HG02571 (cell line): ENCODE measurements at regions not wholly inside any gene's neighbourhood (a gene's known extent, or its start where the extent isn't known, plus 50 kb on each side); places are given as distances from the start of the nearest gene placed in this dataset.

ENCODE experiments used
- ATAC-seq: cut with Tn5 transposase; IDR thresholded peaks from one replicate; pipeline ENCODE4 v1.9.1; 2021; ENCODE audit warnings: mild to moderate bottlenecking, moderate library complexity; ENCODE audit not compliant: unreplicated experiment

DNA sequence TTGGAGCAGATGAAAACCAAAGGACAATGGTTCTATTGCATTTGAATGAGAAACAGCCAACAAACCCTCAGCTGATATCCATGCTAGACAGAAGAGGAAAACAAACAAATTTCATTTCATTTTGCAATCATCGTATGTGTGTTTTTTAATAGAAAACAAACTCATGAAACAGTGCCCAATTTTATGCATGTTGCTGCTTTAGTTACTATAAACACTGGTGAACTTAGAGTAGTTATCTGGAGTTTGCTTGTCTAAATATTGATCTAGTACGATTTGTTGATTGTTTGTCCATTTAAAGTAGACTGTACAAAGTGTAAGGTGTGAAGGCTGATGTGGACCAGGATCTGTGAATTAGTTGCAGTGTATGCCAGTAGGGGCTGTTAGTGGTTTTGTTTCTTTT is 166.6 kb downstream of the KITLG start:
- ATAC-seq = no peak

- no peak for ATAC-seq
Observed at GRCh38 chr12:88416155-88416554, 164.1 kb downstream of the KITLG start.

DNA sequence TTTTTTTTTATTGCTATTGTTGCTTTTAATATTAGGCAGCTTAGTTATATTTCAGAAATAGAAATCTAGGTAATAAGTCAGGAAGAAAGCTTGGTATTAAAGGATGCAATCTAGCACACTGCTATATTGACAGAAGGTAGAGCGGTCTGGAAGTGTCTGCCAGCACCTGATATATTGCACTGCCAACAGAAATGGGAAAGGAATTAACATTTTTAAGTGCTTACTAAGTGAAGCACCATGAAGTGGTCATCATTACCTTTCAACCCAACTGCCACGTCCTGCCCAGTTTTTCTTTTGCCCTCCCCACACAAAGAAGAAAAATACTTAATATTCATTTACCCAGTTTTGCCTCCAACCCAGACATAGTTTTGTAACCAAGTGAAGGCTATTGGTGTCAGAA is 163.5 kb downstream of the KITLG start:
- ATAC-seq = no peak

DNA sequence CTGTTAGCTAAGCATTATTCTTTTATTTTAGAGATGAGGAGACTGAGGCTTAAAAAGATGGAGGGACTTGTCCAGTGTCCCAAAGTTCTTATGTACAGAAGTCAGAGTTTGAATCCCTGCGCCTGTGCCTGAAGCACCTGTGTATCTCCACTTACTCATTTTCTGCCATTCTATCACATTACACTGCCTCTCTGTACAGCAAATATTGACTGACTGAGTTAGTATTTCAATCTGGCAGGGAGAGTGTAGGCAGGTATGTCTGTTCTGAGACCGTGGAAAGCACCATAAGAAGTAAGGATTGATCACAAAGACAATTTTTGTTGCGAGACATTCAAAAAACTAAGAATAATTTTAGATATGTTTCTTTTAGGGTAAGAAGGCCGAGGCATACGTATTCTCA is 162.7 kb downstream of the KITLG start:
- ATAC-seq = no peak

GRCh38 chr12:88418856-88419497 is 161.3 kb downstream of the KITLG start:
- no peak for ATAC-seq

DNA sequence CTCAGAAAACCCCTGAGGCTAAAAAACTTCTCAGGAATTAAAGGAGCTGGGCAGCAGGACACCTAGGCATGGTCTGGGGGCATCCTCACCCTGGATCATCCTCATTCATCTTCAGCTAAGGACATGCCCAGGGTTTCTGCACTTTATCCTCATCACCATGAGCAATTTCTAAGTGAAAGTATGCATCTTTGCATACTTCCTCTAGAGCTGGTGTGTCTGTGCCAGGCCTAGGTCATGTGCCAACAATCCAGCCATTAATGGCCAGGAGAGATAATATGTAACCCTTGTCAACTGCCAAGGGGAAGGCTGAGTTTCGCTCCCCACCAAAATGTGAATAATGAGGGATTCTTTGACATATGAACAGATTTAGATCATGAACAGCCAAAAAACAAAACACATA is 160.5 kb downstream of the KITLG start:
- ATAC-seq = no peak

- ATAC-seq = no peak
Observed at GRCh38 chr12:88420457-88420856, 159.8 kb downstream of the KITLG start.

DNA sequence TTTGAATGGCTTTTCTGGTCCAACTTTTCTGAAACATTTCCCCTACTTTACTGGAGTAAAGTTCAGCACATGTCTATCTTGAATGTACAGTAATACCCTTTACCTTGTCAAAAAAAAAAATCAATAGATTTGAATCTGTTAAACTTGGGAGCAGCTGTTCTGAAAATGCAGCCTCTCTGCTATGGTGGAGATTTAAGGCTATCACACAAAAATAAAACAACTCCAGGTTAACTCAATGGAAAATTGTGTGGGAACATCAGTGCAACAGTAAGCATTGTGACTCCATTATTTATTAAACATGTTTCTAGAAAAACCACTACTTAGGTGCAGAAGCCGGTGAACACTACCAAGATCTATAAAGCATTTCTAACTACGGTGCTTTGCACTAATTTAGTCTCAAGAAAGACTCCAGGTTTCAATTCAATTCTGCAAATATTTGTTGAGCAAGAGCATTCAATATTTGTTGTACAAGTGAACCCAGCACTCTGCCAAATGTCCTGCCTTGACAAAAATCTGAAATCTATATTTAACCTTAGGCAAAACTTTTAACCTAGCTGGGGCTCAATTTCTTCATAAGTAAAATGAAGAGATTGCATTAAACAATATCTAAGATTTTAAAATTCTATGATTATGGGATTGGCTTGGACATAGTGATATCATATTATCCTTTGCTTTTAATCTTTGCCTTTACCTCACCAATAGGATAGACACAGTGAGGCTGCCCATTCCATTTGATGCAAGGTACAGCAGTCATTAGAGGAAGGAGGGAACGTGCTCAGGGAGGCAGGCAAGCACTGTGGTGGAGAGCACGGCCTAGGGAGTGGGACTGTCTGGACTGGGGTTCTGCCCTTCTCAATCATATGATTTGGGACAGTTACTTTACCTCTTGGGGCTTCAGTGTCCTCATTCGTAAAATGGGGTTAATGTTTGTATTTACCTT is 155.2 kb downstream of the KITLG start:
- no peak for ATAC-seq

DNA sequence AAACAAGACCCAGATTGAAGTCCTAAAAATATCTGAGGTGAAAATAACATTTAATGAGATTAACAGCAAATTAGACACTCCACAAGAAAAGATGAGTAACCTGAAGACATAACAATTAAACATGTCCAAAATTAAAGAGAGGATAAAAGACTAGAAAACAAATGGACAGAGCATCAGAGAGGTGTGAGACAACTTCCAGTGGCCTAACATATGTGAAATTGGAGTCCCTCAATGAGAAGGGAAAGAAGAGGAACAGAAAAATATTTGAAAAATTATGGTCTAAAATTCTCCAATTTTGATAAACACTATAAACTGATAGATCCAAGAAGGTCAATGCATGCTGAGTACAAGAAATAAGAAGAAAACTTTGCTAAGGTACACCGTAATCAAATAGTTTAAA is 151.9 kb downstream of the KITLG start:
- ATAC-seq = no peak

- ATAC-seq = no peak
Observed at GRCh38 chr12:88431246-88431645, 149.0 kb downstream of the KITLG start.

GRCh38 chr12:88432531-88433490 is 147.5 kb downstream of the KITLG start:
- ATAC-seq = no peak

- ATAC-seq = peak; percentile 64
Observed at GRCh38 chr12:88433997-88434703, 146.1 kb downstream of the KITLG start.

- no peak for ATAC-seq
Observed at GRCh38 chr12:88435334-88436076, 144.8 kb downstream of the KITLG start.

DNA sequence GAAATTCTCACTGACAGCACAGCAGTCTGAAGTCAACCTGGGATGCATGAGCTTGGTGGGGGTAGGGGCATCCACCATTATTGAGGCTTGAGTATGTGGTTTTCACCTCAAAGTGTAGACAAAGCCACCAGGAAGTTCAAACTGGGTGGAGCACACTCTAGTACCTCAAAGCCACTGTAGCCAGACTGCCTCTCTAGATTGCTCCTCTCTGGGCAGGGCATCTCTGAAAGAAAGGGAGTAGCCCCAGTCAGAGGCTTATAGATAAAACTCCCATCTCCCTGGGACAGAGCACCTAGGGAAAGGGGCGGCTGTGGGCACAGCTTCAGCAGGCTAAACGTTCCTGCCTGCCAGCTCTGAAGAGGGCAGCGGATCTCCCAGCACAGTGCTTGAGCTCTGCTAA is 143.0 kb downstream of the KITLG start:
- no peak for ATAC-seq
